ENCODE measurements at regions not wholly inside any gene's neighbourhood (a gene's known extent, or its start where the extent isn't known, plus 50 kb on each side); places are given as distances from the start of the nearest gene placed in this dataset.

DNA sequence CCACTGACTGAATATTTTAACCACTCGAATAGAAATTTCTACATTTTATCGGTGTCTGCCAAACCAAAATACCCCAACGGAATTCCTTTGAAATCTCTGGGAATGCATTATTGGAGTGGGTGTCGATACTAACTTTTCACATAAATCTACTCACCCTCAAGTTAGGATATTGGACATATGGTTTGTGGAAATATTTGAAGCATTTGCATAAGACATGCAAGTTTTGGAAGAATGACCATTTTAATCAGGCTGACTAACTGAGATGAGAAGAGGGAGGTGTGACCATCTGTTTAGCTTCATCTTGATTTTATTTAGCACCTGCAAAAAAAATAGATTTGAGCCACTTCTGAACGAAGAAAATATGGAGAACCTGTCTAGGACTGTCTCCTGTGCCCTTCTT is 61.2 kb downstream of the KLF6 start:
- no peak for DNase-seq

DNA sequence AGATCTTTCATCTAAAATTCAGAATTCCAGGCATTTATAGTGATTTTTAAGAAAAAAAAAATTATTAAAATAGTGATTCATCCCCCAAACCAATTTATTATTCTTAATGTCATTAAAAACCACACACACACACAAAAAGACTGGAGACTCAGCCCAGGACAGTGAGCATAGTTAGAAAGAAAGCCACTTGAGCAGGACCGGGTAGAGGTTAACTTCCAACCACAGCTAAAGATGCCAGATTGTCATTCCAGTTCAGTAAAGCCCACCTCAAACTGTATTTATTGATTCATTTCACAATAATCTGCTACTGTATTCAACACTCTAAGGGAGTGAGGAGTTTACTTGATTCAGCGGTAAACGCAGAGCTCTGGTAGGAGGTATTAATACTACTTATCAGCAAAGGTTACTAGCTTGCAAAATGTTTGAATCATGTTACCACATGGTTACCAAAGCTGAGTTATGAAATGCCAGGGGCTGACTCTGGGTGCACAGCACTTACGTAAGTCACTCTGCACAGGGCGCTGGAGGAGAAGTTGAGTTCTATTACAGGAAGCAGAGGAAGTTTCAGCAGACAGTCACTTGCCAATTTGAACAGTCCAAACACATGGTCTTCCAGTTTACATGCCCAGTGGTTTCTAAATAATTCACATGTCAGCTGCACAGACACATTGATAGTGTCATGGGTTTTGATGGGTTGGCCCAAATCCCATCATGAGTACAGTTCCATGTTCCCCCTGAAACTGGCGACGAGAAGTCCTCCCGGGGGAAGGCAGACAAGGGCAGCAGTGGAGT is 64.6 kb downstream of the KLF6 start:
- DNase-seq, result no peak

DNA sequence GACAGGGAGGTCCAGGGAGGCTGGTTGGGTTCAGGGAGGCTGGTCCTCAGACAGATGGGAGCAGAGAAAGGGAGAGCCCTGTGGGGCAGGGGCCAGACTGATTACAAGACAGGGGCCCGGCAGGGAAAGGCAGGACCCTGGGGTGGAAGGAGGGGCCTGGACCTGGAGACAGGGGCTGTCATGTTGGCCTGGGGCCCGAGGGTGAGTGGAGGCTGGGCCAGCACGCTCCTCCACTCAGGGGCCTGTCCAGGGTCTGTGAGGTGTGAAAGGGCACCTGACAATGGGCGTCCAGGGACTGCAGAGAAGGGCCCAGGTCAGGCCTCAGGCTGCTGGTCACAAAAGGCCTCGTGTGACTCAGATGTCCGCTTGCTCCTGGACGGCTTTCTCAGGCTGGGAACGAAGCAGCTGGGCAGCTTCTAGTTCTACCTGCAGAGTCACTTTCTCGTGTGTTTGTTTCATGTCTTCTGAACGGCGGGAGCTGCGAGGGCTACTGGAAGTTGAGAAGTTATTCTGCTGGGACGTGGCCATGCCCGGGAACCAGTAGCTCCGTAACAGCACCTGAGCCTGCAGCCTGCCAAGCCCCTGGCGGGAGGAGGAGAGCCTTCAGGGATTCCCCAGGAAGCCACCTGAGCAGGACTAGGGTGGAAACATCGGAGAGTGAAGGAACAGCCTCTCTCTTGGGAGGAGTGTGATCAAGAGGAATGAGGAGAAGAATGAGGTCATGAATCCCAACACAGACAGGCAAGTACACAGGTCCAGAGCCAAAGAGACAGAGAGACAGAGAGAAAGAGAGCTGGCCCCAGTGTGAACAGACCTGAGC is 65.8 kb downstream of the KLF6 start:
- no peak for DNase-seq

DNA sequence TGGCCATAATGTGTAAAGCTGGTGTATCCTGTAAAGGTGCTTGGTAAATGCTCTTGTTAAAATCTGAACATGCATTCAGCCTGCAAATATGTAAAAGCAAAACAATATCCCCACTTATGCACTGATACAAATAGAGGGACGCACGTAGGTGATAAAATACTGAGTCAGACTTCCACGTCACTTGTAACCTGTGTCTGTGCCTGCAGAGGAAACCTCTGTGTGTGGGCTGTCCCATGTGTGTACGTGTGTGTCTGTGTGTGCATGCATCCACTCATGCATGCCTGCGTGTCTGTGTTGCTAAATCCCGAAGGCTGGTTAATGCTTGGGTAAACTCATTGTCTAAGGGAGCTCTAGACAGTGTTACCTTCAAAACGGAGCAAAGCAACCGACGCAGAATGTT is 68.9 kb downstream of the KLF6 start:
- DNase-seq, result no peak

DNA sequence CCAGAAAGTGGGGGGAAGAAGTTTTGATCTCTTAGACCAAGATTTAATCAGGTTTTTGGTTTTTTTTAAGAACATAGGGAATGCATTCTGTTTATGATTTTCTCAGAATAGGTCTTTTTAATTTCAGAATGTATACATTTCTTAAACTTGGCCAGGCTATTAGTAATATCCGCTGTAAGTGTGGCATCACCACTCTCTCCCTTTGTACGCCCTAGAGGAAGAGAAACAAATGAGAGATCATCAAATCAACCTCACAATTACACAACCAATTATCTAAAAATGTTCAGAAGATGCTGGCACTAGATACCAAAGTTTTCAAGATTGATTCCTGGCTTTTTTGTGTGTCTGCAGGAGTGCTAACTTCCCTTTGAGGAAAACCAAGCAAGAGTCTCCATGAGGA is 70.0 kb downstream of the KLF6 start:
- no peak for DNase-seq

DNA sequence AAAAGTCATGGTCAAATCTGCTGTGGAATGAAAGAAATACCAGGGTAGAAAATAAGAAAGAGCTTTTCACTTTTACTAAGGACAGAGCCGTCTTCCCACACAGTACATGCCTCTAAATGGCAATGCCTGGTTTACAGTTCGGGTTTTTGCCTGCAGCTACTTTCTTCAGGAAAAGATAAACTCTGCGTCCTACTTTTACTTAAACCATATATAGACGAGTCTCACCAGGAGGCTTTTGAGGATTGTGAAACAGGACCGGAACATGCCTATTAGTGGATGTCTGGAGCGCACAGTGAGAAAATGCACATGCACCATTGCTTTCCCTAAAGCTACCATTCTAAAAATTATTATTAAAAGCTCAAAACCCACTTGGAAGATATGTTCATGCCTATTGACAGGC is 70.5 kb downstream of the KLF6 start:
- no peak for DNase-seq

DNA sequence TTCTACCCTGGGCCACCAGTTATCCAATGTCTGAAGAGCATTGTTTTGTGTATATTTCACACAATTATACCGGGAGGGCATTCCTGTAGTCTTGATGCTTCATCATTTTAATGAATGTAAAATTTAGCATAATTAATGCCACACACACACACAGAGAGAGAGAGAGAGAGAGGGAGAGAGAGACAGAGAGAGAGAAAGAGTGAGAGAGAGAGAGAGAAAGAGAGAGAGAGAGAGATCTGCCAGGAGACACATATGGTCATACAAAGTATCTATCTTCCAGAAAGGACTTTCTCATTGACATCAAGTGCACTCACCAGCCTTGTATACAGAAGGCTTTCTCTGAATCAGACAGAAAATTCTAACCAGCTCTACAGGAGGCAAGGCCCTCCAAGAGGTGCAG is 72.3 kb downstream of the KLF6 start:
- no peak for DNase-seq

DNA sequence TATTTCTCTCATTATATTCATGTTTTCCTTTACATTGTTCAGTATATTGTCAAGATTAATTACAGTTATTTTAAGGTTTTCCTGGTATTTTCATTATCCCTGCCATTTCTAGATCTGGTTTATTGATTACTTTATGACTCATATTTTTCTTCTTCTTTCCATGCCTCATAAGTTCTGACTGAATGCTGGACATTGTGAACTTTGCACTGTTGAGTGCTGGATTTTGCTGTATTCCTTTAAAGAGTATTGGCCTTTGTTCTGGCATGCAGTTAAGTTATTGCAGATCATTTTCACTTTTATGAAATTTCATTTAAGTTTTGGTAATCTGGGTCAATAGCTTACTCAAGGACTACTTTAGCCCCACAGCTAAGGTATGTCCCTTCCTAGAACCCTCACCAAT is 73.1 kb downstream of the KLF6 start:
- no peak for DNase-seq

DNA sequence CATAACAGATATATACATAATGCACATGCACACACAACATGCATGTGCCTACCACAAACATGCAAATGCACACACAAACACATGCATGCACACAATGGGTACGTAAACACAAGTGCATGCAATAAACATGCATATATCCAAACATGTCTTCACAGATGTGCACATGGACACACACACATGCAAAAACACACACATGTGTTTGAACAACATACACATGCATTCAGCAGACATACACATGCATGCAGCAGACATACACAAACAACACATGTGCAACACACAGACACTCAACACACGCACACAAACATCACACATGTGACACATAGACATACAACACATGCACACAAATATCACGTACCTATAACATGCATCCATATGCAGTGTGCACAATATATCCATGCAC is 74.2 kb downstream of the KLF6 start:
- no peak for DNase-seq

DNA sequence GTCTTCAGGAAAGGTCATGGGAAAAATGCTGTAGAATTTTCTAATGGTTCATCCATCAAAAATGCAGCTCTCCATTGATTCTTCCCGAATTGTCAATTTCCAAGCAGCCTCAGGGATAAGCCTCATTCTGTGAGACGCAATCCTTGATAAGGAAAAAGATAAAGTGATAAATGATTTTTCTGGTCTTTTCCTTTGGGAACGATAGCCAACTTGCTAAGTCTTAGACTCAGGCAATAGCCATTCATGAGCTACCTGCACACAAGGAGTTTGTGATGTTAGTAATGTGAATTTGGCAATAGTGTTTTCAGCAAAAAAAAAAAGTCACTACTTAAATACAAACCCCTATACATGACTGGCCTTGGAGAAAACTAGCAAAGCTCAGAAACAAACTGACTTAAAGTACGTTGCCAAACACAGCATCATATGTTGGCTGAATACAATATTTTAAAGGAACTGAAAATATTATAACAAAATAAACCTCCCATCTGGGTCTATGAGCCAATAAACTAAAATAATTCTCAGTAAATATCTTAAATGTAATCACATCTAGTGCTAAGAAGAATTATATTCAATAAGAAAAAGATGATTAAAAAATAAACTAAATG is 75.5 kb downstream of the KLF6 start:
- DNase-seq, result no peak

DNA sequence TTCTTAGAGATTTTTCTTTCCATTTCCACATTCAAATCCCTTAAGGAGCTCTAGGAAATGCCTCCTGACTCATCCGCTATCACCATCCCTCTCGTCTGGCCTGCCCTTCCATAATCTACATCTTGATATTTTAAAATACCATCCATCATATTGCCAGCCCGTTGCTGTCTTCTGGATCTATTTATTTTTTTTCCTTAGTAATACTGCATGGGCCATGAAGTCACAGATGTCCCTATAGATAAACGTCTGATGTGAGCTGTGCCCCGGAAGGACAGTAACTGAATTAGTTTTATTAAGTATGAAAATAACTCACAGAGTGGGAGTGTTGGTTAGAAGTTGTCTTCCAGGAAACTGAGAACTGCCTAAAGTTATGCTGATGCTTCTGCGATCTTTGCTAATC is 76.2 kb downstream of the KLF6 start:
- no peak for DNase-seq

DNA sequence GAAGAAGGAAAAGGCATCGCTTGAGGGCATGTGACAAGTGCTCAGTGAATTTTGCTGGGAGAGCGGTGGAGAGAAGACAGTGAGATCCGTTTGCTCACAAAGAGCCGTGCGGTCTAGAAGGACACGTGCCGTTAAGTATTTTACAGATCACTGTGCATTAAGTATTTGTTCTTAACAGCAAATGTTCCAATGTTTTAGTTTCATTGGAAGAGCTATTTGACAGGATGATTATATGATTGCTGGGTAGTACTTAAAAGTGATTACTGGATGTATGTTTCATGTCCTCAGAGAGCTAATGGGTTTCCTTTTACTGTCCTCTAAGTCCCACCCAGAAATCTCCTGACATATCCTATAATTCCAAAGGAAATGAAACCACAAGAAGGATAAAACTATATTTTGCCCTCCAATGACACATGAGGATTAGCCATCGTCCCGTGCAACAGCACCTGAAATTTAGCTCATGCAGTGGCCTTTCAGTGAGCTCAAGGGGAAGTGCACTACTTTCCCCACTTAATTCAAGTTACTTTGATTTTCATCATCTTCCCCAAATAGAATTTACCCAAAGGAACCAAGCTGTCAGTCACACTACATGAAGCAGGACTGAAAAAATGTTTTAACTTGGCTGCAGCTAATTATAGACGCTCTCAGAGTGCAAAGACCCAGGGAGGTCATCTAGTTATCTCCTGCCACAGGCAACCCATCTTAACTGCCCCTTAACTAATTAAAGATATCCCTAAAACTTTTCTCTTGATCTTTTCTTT is 80.3 kb downstream of the KLF6 start:
- DNase-seq, result no peak

DNA sequence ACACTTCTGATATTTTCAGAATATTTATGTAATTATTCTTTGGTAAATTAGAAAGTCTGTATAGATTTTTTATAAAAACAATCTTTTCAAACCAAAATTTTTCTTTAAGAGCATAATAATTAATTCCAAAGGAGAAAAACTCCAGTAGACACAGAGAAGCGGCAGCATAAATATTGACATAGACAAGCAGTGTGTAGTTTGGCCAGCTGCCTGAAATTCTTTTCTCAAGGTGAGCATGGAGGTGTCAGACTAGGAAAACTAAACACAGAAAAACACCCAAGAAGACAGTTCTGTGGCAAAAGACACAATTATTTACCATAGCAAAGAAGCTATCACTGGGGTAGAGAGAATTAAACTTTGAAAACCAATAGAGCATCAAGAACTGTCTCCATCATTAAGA is 82.4 kb downstream of the KLF6 start:
- DNase-seq, result no peak

DNA sequence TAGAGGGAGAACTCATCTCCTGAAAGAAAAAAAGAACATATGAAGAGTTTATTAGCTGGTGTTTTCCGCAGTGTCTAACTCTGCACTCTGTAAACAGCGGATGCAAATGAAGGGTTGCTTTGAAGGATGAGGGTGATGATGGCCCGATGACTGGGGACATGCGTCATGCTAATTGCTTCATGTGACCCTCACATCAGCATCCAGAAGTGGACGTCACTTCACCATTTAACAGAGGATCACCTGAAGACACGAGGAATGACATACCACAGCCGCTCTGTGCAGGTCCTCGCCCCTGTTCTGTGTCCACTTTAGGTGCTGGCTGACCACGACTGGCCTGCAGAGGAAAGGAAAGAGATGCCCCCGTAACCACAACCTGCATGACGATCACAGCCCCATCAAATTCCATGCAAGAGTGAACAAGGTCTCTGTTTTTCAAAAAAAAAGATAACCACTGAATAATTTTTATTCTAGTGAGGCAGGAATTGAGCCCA is 82.9 kb downstream of the KLF6 start:
- no peak for DNase-seq

DNA sequence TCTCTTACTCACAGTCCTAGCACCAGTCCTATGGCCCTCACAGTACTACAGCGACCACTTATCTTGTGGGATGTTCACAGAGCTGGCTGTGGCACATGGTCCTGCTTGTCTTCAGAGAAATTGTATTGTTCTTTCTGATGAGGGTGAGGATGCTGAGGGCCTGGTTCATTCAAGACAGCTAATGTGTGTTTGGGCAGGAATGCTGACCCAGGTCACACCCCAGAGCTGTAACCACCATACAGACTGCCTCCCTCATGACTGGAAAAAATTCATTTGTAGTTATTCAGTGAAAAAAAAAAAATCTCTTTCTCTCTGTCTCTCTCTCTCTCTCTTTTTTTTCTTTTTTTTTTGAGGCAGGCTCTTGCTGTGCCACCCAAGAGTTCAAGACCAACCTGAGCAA is 83.5 kb downstream of the KLF6 start:
- no peak for DNase-seq

DNA sequence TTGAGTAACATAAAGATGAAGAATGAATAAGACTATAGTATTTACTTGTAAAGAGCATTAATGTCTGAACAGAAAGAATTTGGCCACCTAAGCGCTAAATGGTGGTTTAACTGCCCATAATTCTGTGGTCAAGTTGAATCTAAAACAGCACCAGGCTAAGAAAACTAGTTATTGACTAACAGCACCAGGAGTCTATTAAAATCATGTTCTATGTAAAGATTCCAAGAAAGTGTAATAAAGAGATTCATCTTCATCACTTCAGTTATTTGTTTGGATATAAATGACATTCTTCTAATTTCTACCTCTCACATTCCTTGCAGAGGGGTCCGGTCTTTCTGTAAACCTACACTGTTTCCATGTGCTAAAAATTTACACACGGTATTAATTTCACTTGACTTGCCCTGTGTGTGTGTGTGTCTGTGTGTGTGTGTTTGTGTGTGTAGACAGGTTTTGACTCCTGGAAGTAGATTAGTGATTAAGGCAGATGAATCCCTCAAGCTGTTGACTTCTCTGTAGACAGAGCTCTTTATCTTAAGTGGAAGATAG is 84.4 kb downstream of the KLF6 start:
- no peak for DNase-seq

DNA sequence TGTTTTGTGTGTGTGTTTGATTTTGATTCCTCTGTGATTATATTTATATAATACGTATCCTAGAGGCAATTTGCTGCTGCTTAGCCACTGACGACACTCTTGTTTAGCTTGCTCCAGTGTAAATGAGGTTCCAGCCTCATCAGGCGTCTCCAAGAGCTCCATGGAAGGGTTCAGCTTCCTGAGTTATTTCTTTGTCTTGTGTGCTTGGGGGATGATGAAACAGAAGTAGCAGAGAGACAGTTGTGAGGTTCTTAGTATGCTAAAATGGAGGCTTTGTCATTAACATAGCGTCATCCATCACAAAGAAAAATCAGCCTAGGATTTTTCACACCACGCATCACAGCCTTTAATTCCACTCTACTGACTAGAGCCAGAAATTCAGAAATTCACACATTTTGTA is 85.1 kb downstream of the KLF6 start:
- DNase-seq, result no peak

DNA sequence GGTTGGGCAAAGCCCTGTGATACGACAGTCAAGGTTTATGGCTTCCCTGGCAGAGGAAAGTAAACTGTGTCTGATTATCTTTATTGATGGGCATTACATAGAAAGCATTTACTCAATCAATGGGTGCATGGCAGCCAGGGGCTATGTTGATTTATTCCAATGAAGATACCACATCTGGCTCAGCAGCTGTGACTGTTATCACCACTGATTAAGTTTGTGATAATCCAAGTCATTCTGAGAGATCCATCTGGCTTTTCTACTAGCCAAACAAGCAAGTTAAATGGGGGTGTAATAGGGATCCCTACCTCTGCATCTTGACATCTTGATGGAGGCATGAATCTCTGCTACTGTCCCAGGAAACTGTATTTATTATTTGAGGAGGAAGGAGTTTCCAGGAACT is 86.7 kb downstream of the KLF6 start:
- no peak for DNase-seq

DNA sequence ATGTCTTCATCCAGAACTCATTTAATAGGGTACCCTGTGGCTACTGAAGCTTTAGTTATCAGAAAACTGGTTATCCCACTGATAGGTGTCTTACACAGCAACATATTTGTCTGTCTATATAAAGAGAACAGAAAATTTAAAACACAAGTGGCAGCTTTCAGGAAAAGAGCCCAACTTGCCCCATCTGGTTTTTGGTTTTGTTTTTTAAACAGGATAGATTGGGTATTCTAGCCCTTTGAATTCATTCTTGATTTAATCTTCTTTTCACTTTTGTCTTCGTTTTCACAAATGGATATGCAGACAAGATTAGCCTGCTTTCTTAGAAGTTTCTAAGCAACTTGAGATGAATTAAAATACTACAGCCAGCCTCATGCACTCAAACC is 91.3 kb downstream of the KLF6 start:
- DNase-seq, result no peak

DNA sequence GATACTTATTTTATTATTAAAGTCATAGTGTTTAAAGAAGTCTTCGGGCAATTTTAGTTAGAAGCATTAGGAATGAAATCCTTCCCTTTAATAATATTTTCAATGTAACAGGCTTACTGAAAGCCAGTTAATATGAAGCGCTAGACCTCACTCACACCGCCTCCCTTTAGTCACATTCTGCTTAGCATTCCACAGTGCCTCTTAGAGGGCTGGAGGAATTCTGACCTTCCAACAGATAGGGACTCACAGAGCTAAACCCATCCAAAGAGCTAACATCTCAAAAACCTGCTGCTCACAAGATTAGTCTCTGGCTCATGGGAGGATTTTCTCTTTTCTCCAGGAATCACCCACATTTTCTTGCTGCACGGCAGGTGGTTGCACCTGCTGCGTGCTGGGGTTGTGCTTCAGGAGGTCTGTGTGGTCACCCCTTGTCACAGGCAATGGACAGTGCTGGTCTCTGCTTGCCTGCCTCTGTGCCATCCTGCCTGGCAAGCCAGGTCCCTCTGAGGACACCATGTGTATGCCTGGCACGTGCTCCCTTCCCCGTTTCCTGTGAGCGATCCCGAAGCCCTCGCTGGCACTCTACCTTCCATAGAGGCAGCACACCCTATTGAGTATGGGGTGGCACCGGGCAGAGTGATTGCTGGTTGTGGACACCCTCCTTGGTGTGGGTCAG is 91.8 kb downstream of the KLF6 start:
- no peak for DNase-seq

DNA sequence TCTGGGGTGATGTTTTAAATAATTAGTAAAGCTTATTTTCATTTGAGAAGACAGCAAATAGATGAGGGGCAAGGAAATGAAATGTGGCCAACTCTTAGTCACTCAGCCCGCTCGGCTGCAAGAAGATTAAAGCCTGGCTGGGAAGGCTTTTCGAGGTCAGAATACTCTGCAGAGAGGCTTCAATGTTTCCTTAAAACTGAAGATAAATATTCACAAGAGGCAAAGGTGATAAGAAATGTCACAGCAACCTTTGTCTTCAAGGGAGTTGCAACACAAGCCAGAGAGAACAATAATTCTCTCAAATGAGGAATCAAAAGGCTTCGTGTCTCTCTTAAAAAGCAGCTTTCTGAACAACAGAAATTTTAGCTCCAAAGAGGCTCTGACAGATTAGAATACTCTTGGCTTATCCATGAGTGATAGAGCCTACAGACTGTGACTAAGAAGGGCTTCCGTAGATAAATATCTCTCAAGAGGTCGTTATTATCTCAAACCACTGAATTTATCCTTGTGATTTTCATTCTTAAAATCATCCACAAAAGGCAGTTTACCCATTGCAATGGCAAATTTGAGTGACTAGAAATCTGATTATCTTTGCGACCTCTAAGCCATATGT is 92.5 kb downstream of the KLF6 start:
- no peak for DNase-seq

DNA sequence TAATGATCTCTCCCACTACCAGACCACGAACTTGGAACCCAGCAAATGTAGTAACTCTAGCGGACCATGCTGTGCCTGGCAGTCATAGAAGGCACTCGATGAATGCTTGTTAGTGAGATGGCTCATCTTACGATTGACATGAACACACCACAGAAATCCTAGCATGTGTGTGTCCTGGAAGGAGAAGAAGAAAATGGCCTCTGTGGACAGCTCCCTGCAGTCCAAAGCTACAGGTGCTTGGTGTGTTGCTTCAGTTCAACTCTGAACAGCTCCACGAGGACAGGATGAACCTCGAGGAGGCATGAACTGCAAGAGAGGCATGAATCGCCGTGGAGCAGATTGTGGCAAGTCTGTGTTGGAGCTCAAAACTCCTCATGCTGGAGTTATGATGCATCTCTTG is 93.5 kb downstream of the KLF6 start:
- DNase-seq, result no peak

Measured in stimulated activated CD8-positive, alpha-beta memory T cell treated with anti-CD3 and anti-CD28 coated beads, Interleukin-4, amount 100 ng/mL, for 48 hours (primary cell).